ENCODE measurements at regions not wholly inside any gene's neighbourhood (a gene's known extent, or its start where the extent isn't known, plus 50 kb on each side); places are given as distances from the start of the nearest gene placed in this dataset.

- no peak overlapping the region for H3K4me3 ChIP-seq (ENCODE audit: low read depth, low read length)
- no peak for DNase-seq (ENCODE audit: low read depth)
These were observed 249.6 kb downstream of the PLA2G4A start for GRCh38 chr1:187078321-187078720.

GRCh38 chr1:187078916-187079315 lies 250.2 kb downstream of the PLA2G4A start:
- no peak overlapping the region for H3K4me3 ChIP-seq (ENCODE audit: low read depth, low read length)
- no peak for DNase-seq (ENCODE audit: low read depth)

GRCh38 chr1:187079330-187079729 lies 250.6 kb downstream of the PLA2G4A start:
- DNase-seq (ENCODE audit: low read depth) = no peak
- H3K4me3 ChIP-seq (ENCODE audit: low read depth, low read length) = no peak overlapping the region

- no peak overlapping the region for H3K4me3 ChIP-seq (ENCODE audit: low read depth, low read length)
- no peak for DNase-seq (ENCODE audit: low read depth)
These were observed 262.9 kb downstream of the PLA2G4A start for GRCh38 chr1:187091666-187092065.

GRCh38 chr1:187092104-187092503 lies 263.4 kb downstream of the PLA2G4A start:
- no peak overlapping the region for H3K4me3 ChIP-seq (ENCODE audit: low read depth, low read length)
- DNase-seq (ENCODE audit: low read depth) = no peak

GRCh38 chr1:187096689-187097088 lies 267.9 kb downstream of the PLA2G4A start:
- DNase-seq (ENCODE audit: low read depth) = peak; percentile 28
- no peak overlapping the region for H3K4me3 ChIP-seq (ENCODE audit: low read depth, low read length)

- H3K4me3 ChIP-seq (ENCODE audit: low read depth, low read length) = no peak overlapping the region
- DNase-seq (ENCODE audit: low read depth) = no peak
These were observed 281.6 kb downstream of the PLA2G4A start for GRCh38 chr1:187110351-187110750.

- DNase-seq (ENCODE audit: low read depth) = no peak
- no peak overlapping the region for H3K4me3 ChIP-seq (ENCODE audit: low read depth, low read length)
These were observed 286.0 kb downstream of the PLA2G4A start for GRCh38 chr1:187114792-187115191.

- H3K4me3 ChIP-seq (ENCODE audit: low read depth, low read length) = no peak overlapping the region
- no peak for DNase-seq (ENCODE audit: low read depth)
These were observed 292.9 kb downstream of the PLA2G4A start for GRCh38 chr1:187121661-187122060.

GRCh38 chr1:187122566-187122965 lies 293.8 kb downstream of the PLA2G4A start:
- H3K4me3 ChIP-seq (ENCODE audit: low read depth, low read length) = no peak overlapping the region
- no peak for DNase-seq (ENCODE audit: low read depth)

GRCh38 chr1:187129132-187129531 lies 300.4 kb downstream of the PLA2G4A start:
- no peak overlapping the region for H3K4me3 ChIP-seq (ENCODE audit: low read depth, low read length)
- no peak for DNase-seq (ENCODE audit: low read depth)

GRCh38 chr1:187143783-187144182 lies 315.0 kb downstream of the PLA2G4A start:
- no peak for DNase-seq (ENCODE audit: low read depth)
- H3K4me3 ChIP-seq (ENCODE audit: low read depth, low read length) = no peak overlapping the region

- H3K4me3 ChIP-seq (ENCODE audit: low read depth, low read length) = no peak overlapping the region
- no peak for DNase-seq (ENCODE audit: low read depth)
These were observed 317.6 kb downstream of the PLA2G4A start for GRCh38 chr1:187146388-187146787.

- H3K4me3 ChIP-seq (ENCODE audit: low read depth, low read length) = no peak overlapping the region
- no peak for DNase-seq (ENCODE audit: low read depth)
These were observed 322.8 kb downstream of the PLA2G4A start for GRCh38 chr1:187151555-187151954.

GRCh38 chr1:187153047-187153446 lies 324.3 kb downstream of the PLA2G4A start:
- DNase-seq (ENCODE audit: low read depth) = no peak
- H3K4me3 ChIP-seq (ENCODE audit: low read depth, low read length) = no peak overlapping the region

- no peak for DNase-seq (ENCODE audit: low read depth)
- H3K4me3 ChIP-seq (ENCODE audit: low read depth, low read length) = no peak overlapping the region
These were observed 328.4 kb downstream of the PLA2G4A start for GRCh38 chr1:187157115-187157514.

GRCh38 chr1:187157552-187157951 lies 328.8 kb downstream of the PLA2G4A start:
- no peak overlapping the region for H3K4me3 ChIP-seq (ENCODE audit: low read depth, low read length)
- DNase-seq (ENCODE audit: low read depth) = no peak

- no peak overlapping the region for H3K4me3 ChIP-seq (ENCODE audit: low read depth, low read length)
- DNase-seq (ENCODE audit: low read depth) = no peak
These were observed 338.8 kb downstream of the PLA2G4A start for GRCh38 chr1:187167555-187167954.

- no peak overlapping the region for H3K4me3 ChIP-seq (ENCODE audit: low read depth, low read length)
- DNase-seq (ENCODE audit: low read depth) = no peak
These were observed 339.5 kb downstream of the PLA2G4A start for GRCh38 chr1:187168297-187168696.

GRCh38 chr1:187185389-187185788 lies 356.6 kb downstream of the PLA2G4A start:
- no peak for DNase-seq (ENCODE audit: low read depth)
- no peak overlapping the region for H3K4me3 ChIP-seq (ENCODE audit: low read depth, low read length)

- no peak overlapping the region for H3K4me3 ChIP-seq (ENCODE audit: low read depth, low read length)
These were observed 368.9 kb downstream of the PLA2G4A start for GRCh38 chr1:187197685-187198084.

GRCh38 chr1:187203257-187203656 lies 374.5 kb downstream of the PLA2G4A start:
- no peak overlapping the region for H3K4me3 ChIP-seq (ENCODE audit: low read depth, low read length)
- peak; percentile 12 for DNase-seq (ENCODE audit: low read depth)

More at GRCh38 chr1:187197685-187198084, 368.9 kb downstream of the PLA2G4A start:
- DNase-seq (ENCODE audit: low read depth) = no peak

Data from skeletal muscle cell (primary cell).